ENCODE measurements at regions not wholly inside any gene's neighbourhood (a gene's known extent, or its start where the extent isn't known, plus 50 kb on each side); places are given as distances from the start of the nearest gene placed in this dataset.

DNA sequence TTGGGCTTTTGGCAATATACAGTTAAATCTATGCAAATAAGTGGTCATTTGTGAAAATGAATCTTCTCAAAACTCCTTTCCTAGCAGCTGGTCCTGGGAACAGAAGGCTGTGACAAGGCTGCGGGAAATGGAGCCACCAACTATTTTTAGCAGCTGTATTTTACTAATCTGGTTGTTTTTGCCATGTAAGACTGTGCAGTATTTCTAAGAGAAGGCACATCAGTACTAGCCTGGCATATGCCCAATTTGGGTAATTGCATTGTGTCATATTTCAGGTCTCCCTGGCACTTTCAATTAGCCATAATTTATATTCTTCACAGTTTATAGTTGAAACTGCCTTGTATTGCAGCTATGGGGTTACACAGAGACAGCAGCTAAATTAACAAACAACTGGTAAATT is 109.6 kb downstream of the MANEA start (continued):
- TF ChIP-seq, protein P1, sequence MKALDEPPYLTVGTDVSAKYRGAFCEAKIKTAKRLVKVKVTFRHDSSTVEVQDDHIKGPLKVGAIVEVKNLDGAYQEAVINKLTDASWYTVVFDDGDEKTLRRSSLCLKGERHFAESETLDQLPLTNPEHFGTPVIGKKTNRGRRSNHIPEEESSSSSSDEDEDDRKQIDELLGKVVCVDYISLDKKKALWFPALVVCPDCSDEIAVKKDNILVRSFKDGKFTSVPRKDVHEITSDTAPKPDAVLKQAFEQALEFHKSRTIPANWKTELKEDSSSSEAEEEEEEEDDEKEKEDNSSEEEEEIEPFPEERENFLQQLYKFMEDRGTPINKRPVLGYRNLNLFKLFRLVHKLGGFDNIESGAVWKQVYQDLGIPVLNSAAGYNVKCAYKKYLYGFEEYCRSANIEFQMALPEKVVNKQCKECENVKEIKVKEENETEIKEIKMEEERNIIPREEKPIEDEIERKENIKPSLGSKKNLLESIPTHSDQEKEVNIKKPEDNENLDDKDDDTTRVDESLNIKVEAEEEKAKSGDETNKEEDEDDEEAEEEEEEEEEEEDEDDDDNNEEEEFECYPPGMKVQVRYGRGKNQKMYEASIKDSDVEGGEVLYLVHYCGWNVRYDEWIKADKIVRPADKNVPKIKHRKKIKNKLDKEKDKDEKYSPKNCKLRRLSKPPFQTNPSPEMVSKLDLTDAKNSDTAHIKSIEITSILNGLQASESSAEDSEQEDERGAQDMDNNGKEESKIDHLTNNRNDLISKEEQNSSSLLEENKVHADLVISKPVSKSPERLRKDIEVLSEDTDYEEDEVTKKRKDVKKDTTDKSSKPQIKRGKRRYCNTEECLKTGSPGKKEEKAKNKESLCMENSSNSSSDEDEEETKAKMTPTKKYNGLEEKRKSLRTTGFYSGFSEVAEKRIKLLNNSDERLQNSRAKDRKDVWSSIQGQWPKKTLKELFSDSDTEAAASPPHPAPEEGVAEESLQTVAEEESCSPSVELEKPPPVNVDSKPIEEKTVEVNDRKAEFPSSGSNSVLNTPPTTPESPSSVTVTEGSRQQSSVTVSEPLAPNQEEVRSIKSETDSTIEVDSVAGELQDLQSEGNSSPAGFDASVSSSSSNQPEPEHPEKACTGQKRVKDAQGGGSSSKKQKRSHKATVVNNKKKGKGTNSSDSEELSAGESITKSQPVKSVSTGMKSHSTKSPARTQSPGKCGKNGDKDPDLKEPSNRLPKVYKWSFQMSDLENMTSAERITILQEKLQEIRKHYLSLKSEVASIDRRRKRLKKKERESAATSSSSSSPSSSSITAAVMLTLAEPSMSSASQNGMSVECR (CRISPR knock-in tag; IDR thresholded peaks at IDR 0.05; ENCODE audit: borderline replicate concordance) = no peak
- TF ChIP-seq, protein P2, sequence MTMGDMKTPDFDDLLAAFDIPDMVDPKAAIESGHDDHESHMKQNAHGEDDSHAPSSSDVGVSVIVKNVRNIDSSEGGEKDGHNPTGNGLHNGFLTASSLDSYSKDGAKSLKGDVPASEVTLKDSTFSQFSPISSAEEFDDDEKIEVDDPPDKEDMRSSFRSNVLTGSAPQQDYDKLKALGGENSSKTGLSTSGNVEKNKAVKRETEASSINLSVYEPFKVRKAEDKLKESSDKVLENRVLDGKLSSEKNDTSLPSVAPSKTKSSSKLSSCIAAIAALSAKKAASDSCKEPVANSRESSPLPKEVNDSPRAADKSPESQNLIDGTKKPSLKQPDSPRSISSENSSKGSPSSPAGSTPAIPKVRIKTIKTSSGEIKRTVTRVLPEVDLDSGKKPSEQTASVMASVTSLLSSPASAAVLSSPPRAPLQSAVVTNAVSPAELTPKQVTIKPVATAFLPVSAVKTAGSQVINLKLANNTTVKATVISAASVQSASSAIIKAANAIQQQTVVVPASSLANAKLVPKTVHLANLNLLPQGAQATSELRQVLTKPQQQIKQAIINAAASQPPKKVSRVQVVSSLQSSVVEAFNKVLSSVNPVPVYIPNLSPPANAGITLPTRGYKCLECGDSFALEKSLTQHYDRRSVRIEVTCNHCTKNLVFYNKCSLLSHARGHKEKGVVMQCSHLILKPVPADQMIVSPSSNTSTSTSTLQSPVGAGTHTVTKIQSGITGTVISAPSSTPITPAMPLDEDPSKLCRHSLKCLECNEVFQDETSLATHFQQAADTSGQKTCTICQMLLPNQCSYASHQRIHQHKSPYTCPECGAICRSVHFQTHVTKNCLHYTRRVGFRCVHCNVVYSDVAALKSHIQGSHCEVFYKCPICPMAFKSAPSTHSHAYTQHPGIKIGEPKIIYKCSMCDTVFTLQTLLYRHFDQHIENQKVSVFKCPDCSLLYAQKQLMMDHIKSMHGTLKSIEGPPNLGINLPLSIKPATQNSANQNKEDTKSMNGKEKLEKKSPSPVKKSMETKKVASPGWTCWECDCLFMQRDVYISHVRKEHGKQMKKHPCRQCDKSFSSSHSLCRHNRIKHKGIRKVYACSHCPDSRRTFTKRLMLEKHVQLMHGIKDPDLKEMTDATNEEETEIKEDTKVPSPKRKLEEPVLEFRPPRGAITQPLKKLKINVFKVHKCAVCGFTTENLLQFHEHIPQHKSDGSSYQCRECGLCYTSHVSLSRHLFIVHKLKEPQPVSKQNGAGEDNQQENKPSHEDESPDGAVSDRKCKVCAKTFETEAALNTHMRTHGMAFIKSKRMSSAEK (CRISPR knock-in tag; IDR thresholded peaks at IDR 0.05; ENCODE audit: borderline replicate concordance) = no peak

DNA sequence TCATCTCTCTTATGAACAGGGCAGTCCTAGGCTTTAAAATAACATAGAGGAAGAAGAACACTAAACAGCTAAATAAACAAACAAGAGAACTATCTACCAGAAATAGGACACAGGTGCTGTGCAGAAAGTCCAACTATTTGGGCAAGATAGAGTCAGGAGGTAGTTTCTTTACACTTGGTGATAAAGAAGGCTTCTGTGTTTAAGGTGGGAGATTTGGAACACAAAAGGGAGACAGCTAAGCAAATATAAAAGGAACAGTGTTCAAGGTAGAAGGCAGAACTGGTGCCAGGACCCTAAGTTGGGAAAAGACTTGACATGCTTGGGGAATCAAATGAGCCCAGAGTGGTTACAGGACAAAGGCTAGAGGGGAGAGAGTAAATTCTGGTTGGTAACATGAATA is 110.5 kb downstream of the MANEA start:
- Mint-ChIP-seq H3K36me3 (no peaks in the 10 kb centered on the region), H3K9me3 (no peaks in the 10 kb centered on the region), H3K4me3 (no peak overlapping the region), H3K27ac (peak overlapping the region; percentile 5; the same call in 1 of the 2 replicates), H3K4me1 (peaks cover 30% of the 10 kb centered on the region), H3K27me3 (ENCODE audit: low read depth) (no peaks in the 10 kb centered on the region)
- no peak for TF ChIP-seq FOXP1 (CRISPR knock-in tag; IDR thresholded peaks at IDR 0.05; ENCODE audit: borderline replicate concordance)
- no peak for TF ChIP-seq NFYB (CRISPR knock-in tag; conservative IDR thresholded peaks at IDR 0.05; ENCODE audit: low read depth)
- no peak for TF ChIP-seq CREM (CRISPR knock-in tag; IDR thresholded peaks at IDR 0.05)
- TF ChIP-seq ZNF317 (CRISPR knock-in tag; IDR thresholded peaks at IDR 0.05; ENCODE audit: borderline replicate concordance, low read depth) = no peak
- TF ChIP-seq, protein P3, sequence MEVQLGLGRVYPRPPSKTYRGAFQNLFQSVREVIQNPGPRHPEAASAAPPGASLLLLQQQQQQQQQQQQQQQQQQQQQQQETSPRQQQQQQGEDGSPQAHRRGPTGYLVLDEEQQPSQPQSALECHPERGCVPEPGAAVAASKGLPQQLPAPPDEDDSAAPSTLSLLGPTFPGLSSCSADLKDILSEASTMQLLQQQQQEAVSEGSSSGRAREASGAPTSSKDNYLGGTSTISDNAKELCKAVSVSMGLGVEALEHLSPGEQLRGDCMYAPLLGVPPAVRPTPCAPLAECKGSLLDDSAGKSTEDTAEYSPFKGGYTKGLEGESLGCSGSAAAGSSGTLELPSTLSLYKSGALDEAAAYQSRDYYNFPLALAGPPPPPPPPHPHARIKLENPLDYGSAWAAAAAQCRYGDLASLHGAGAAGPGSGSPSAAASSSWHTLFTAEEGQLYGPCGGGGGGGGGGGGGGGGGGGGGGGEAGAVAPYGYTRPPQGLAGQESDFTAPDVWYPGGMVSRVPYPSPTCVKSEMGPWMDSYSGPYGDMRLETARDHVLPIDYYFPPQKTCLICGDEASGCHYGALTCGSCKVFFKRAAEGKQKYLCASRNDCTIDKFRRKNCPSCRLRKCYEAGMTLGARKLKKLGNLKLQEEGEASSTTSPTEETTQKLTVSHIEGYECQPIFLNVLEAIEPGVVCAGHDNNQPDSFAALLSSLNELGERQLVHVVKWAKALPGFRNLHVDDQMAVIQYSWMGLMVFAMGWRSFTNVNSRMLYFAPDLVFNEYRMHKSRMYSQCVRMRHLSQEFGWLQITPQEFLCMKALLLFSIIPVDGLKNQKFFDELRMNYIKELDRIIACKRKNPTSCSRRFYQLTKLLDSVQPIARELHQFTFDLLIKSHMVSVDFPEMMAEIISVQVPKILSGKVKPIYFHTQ (CRISPR knock-in tag; IDR thresholded peaks at IDR 0.05) = no peak
- TF ChIP-seq, protein P4, sequence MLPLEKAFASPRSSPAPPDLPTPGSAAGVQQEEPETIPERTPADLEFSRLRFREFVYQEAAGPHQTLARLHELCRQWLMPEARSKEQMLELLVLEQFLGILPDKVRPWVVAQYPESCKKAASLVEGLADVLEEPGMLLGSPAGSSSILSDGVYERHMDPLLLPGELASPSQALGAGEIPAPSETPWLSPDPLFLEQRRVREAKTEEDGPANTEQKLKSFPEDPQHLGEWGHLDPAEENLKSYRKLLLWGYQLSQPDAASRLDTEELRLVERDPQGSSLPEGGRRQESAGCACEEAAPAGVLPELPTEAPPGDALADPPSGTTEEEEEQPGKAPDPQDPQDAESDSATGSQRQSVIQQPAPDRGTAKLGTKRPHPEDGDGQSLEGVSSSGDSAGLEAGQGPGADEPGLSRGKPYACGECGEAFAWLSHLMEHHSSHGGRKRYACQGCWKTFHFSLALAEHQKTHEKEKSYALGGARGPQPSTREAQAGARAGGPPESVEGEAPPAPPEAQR (CRISPR knock-in tag; IDR thresholded peaks at IDR 0.05) = no peak
- TF ChIP-seq, protein P5, sequence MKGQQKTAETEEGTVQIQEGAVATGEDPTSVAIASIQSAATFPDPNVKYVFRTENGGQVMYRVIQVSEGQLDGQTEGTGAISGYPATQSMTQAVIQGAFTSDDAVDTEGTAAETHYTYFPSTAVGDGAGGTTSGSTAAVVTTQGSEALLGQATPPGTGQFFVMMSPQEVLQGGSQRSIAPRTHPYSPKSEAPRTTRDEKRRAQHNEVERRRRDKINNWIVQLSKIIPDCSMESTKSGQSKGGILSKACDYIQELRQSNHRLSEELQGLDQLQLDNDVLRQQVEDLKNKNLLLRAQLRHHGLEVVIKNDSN (CRISPR knock-in tag; IDR thresholded peaks at IDR 0.05) = no peak
- TF ChIP-seq ATF1 (CRISPR knock-in tag; IDR thresholded peaks at IDR 0.05) = no peak
- TF ChIP-seq NR1H2 (CRISPR knock-in tag; IDR thresholded peaks at IDR 0.05) = no peak
- no peak for TF ChIP-seq NFE2L1 (CRISPR knock-in tag; IDR thresholded peaks at IDR 0.05)
- TF ChIP-seq SMAD4 (CRISPR knock-in tag; IDR thresholded peaks at IDR 0.05) = no peak
- no peak for TF ChIP-seq ELF4 (CRISPR knock-in tag; IDR thresholded peaks at IDR 0.05; ENCODE audit: low read depth)
- POLR2A ChIA-PET = no interaction called here
- DNase-seq (ENCODE audit: low spot score) = no peak
- no peak for ATAC-seq
- CTCF ChIA-PET = no interaction called here
